ENCODE measurements at regions not wholly inside any gene's neighbourhood (a gene's known extent, or its start where the extent isn't known, plus 50 kb on each side); places are given as distances from the start of the nearest gene placed in this dataset.

DNA sequence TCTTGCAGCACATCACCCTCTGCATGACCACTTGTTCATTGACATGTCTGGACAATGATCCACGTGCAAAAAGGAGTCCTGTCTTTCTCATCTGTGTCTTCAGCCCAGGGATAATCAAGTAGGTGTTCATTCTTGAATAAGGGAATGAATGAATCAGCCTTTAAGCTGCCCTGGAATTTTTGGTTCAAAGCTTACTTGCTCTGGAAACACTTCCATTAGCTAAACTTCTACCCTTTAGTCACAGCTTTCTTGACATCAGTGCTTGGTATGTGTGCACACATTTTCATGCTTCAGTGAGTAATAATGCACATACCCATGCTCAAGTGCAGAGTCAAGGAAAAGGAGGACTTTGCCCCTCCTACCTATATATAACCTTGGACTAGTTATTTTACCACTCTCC is 103.0 kb upstream of the CDH13 start:
- peak in 2 of 8 experiments; percentile 56 to 68 for ATAC-seq (replicated peaks in 6 of 8)
- Histone ChIP-seq H3K4me3 (no peak overlapping the region), H3K27ac (no peak overlapping the region), H3K4me1 (replicated peaks in 1 of 2) (peaks cover 5 to 7% of the 10 kb centered on the region in 2 donors)
- 56 to 60% (median 60%) methylated on average over 1 of the region's 1 CpG; no CpG with 5 or more reads in 7 of the 10 experiments for WGBS, 10 experiments
- in situ Hi-C loops (cut with MboI; ENCODE audit: low pct_unique_long_range_greater_than_20kb in 2 of 9, low sequenced_read_pairs in 9 of 9, unreplicated experiment in 9 of 9): no loop called here

DNA sequence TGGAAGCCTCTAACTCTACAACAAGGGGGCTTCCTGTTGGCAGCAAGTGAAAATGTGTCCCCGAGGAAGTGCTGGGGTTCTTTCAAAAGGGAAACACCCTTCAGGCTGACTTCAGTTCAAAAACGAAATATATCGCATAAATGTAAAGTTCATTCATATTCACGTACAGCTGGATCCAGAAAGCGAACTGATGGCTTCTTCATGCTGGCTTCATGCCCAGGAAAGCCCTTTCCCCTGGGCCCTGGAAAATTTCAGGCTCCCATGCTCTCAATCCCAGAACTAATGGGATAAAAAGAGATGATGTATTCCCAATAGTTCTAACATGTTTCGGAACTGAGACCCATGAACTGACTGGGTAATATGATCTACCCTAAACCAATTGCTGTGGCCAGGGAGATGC is 104.7 kb upstream of the CDH13 start:
- Histone ChIP-seq H3K4me1 (replicated peaks in 1 of 2) (peaks cover 5 to 7% of the 10 kb centered on the region in 2 donors), H3K4me3 (no peak overlapping the region), H3K27ac (no peak overlapping the region)
- in situ Hi-C loops (cut with MboI; ENCODE audit: low pct_unique_long_range_greater_than_20kb in 2 of 9, low sequenced_read_pairs in 9 of 9, unreplicated experiment in 9 of 9): no loop called here
- WGBS, 10 experiments: 15 to 100% (median 76%) methylated on average over 1 to 5 of the region's 6 CpGs
- peak in 1 of 8 experiments; percentile 11 for ATAC-seq (replicated peaks in 6 of 8)

DNA sequence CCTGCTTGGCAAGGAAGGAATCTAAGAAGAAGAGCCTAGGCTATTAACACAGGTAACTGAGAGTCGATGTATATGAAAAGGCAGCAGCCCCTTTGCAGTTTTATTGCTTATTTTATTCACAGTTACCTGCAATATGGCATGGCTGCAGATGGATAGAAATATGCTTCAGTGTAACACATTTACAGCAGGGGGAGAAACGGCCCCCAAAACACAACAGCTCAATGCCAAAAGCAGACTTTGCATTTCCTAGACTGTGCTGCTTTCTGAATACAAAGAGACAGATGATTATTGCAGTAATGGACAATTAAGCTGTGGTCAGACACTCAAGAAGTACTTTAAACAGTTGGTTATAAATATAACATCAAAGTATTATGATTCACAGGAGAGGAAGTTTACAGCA is 108.0 kb upstream of the CDH13 start:
- peaks cover 5 to 7% of the 10 kb centered on the region in 2 donors for H3K4me1 ChIP-seq (replicated peaks in 1 of 2)
- in situ Hi-C loops (cut with MboI; ENCODE audit: low pct_unique_long_range_greater_than_20kb in 2 of 9, low sequenced_read_pairs in 9 of 9, unreplicated experiment in 9 of 9): no loop called here
- H3K4me3 ChIP-seq: no peak overlapping the region
- no peak overlapping the region for H3K27ac ChIP-seq
- ATAC-seq (replicated peaks in 6 of 8): no peak
- 0 to 100% (median 46%) methylated on average over 1 to 2 of the region's 2 CpGs for WGBS, 10 experiments

DNA sequence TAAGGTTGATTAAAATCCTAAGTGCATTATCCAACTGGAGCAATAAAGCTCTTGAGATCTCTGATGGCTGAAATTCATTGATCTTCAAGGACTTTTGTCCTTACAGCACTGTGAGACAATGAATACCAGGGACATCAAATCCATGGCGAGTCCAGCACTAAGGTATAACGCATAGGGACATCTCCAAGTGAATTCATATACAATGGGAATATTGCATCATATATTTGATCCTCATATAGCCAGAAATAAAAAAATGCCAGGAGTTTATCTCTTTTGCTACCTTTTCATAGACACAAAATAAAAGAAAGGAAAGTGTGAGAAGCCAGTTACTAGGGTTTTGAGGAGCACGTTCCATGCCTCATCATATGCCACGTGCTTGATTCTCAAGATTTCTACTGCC is 112.5 kb upstream of the CDH13 start:
- 18 to 100% (median 90%) methylated on average over 1 to 4 of the region's 4 CpGs; no CpG with 5 or more reads in 3 of the 10 experiments for WGBS, 10 experiments
- in situ Hi-C loops (cut with MboI; ENCODE audit: low pct_unique_long_range_greater_than_20kb in 2 of 9, low sequenced_read_pairs in 9 of 9, unreplicated experiment in 9 of 9): no loop called here
- ATAC-seq (replicated peaks in 6 of 8): no peak
- Histone ChIP-seq H3K4me3 (no peak overlapping the region), H3K27ac (no peak overlapping the region), H3K4me1 (replicated peaks in 1 of 2) (peaks cover 2 to 6% of the 10 kb centered on the region in 2 donors)

DNA sequence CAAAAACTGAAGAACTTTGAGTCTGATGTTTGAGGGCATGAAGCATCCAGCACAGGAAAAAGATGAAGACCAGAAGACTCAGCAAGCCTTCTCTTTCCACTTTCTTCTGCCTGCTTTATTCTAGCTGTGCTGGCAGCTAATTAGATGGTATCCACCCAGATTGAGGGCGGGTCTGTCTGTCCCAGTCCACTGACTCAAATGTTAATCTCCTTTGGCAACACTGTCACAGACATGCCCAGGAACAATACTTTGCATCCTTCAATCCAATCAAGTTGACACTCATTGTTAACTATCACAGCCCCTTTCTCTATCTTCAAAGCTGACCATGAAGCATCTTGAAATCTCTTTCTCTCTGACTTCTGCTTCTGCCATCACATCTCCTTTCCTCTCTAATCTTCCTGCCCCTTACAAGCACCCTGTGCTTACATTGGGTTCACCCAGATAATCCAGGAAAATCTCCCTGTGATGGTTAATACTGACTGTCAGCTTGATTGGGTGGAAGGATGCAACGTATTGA is 115.9 kb upstream of the CDH13 start:
- Histone ChIP-seq H3K4me1 (replicated peaks in 1 of 2) (peaks cover 2 to 6% of the 10 kb centered on the region in 2 donors), H3K4me3 (no peak overlapping the region), H3K27ac (no peak overlapping the region)
- WGBS, 10 experiments: 0 to 86% (median 40%) methylated on average over 1 to 2 of the region's 2 CpGs; no CpG with 5 or more reads in 1 of the 10 experiments
- in situ Hi-C loops (cut with MboI; ENCODE audit: low pct_unique_long_range_greater_than_20kb in 2 of 9, low sequenced_read_pairs in 9 of 9, unreplicated experiment in 9 of 9): no loop called here
- ATAC-seq (replicated peaks in 6 of 8): peak in 4 of 8 experiments; percentile 18 to 53 (median 47)

DNA sequence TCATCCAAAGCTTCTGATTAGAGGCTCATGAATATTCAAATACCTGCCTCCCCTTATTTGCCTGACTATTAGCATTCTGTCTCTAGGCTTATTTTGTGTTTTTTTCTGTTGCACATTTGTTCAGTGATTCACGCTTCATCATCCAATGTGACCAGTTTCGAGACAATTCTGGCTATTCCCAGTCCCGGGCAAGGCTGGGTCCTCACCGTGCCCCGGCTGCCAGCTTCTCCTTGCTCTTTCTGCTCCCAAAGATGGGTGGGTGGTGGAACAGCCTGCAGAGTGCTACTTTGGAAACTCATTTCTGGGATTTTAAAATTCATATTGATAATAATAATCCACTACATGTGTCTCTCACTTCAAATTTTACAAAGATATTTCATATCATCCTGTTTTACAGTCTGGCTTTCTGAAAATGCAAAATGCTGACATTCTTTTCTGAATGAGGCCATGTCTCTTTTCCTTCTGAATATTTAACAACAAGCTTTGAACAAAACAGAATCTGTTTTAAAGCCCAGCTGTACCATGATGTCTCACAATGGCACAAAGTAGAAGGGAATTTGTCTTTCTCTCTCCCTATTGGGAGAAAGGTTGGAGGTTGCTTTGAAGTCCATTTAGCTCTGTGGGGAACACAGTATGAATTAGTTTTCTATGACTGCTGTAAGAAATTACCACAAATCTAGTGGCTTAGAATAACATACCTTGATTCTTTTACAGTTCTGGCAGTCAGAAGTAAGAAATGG is 116.9 kb upstream of the CDH13 start:
- ATAC-seq (replicated peaks in 6 of 8): peak in 5 of 8 experiments; percentile 19 to 42 (median 31)
- WGBS, 10 experiments: 29 to 100% (median 92%) methylated on average over 1 to 5 of the region's 5 CpGs; no CpG with 5 or more reads in 2 of the 10 experiments
- Histone ChIP-seq H3K4me3 (no peak overlapping the region), H3K4me1 (replicated peaks in 1 of 2) (peaks cover 4 to 12% of the 10 kb centered on the region in 2 donors), H3K27ac (no peak overlapping the region)
- in situ Hi-C loops (cut with MboI; ENCODE audit: low pct_unique_long_range_greater_than_20kb in 2 of 9, low sequenced_read_pairs in 9 of 9, unreplicated experiment in 9 of 9): no loop called here

DNA sequence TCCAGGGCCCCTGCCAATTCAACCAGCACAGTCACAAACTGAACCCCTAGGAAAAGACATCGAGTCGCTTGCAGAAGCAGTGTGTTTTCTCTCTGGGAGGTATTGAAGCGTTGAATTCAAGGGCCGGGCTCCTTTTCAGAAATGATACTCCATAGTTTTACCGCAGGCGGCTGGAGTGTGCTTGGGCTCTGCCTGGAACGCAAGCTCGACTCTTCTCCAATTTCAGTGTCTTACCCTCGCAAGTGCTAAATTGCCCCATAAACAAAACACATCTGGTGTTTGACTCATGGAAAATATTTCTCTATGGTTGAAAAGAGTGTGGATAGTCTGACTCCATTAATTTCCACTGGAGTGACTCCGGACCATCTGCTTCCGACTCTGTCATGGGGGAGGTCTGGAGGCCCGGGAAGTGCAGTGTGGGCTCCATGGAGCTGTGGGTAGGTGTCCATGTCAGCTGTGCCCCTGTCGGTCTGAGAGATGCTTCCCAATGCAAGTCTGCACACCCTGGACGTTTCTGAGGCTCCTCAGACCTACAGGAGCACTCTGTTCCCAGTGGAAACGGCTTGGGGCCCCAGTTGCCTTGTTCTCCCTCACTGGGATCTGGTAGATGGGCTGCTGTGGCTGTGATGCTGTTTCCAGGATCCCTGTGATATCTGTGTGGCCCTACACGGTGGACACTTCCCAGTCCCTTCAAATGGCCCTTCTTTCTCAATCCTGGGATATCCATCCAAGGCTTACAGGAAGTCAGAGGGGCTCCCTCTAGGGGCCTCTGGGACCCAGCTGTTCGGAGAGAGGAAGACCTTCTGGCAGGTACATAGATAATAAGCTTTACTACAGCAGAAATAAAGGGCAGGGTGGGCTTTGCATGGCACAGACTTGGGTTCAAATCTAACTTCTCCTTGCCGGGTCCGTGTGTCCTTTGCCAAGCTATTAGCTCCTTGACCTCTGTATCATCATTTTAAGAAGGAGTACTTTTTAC is 119.8 kb upstream of the CDH13 start:
- H3K4me3 ChIP-seq: no peak overlapping the region
- peak in 5 of 8 experiments; percentile 14 to 65 (median 49) for ATAC-seq (replicated peaks in 6 of 8)
- H3K4me1 ChIP-seq (replicated peaks in 1 of 2): peaks cover 11 to 18% of the 10 kb centered on the region in 2 donors
- in situ Hi-C loops (cut with MboI; ENCODE audit: low pct_unique_long_range_greater_than_20kb in 2 of 9, low sequenced_read_pairs in 9 of 9, unreplicated experiment in 9 of 9): no loop called here
- 16 to 91% (median 86%) methylated on average over 1 to 11 of the region's 19 CpGs; no CpG with 5 or more reads in 2 of the 10 experiments for WGBS, 10 experiments
- no peak overlapping the region for H3K27ac ChIP-seq

DNA sequence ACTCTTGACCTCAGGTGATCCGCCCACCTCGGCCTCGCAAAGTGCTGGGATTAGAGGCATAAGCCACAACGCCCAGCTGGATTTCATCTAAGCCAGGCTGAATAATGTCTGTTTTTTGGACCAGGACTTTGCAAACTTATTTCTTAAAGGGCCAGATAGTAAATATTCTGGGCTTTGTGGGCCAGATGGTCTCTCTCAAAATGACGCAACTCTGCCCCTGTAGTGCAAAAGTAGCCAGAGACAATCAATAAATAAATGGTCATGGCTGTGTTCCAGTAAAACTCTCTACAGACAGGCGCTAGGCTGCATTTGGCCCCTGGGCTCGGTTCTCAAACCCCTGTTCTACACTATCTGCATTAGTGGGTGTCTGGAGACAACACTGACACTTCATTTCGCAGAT is 121.9 kb upstream of the CDH13 start:
- in situ Hi-C loops (cut with MboI; ENCODE audit: low pct_unique_long_range_greater_than_20kb in 2 of 9, low sequenced_read_pairs in 9 of 9, unreplicated experiment in 9 of 9): no loop called here
- Histone ChIP-seq H3K27ac (no peak overlapping the region), H3K4me1 (replicated peaks in 1 of 2) (peaks cover 9 to 13% of the 10 kb centered on the region in 2 donors), H3K4me3 (no peak overlapping the region)
- WGBS, 10 experiments: 20 to 100% (median 71%) methylated on average over 1 to 5 of the region's 8 CpGs
- ATAC-seq (replicated peaks in 6 of 8): no peak

DNA sequence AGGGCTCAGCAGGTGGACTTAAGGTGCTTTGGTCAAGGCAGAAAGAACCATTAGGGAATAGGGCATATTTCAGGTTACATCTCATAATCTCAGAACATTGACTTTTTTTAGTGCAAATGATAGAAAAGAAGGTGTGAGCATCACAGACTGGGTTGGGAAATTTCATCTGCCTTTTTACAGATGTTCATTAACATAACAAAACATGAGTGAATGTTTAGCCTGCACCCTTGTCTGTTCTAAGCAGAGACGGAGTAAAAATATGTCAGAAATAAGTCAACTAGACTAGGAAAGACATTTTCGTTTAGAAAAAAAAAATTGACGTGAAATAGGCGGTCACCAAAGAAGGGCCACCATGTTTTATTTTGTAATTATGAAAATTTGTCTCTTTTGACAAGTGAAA is 127.5 kb upstream of the CDH13 start:
- H3K4me3 ChIP-seq: no peak overlapping the region
- peak in 2 of 8 experiments; percentile 25 to 53 for ATAC-seq (replicated peaks in 6 of 8)
- peaks cover 31 to 32% of the 10 kb centered on the region in 2 donors for H3K4me1 ChIP-seq (replicated peaks in 1 of 2)
- H3K27ac ChIP-seq: no peak overlapping the region
- 16 to 60% (median 35%) methylated on average over 3 to 4 of the region's 4 CpGs; no CpG with 5 or more reads in 1 of the 10 experiments for WGBS, 10 experiments
- in situ Hi-C loops (cut with MboI; ENCODE audit: low pct_unique_long_range_greater_than_20kb in 2 of 9, low sequenced_read_pairs in 9 of 9, unreplicated experiment in 9 of 9): no loop called here

DNA sequence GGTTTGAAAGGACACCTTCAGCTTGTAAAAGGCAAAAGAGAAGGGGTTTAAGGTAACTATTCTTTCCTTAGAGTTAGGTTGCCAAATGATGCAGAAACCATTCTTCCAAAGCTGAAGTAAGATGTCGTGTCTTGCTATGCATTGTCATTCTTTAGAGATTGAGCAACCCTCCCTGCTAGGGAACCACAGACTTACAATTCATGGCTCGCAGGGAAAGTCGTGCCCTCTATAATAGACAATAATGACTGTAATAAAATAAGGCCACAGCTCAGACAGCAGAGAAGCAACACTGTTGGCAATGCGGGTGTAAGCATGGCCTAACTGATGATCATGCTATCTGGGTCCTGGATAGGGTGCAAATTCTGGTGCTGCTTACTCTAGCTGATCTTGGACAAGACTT is 129.6 kb upstream of the CDH13 start:
- 12 to 65% (median 30%) methylated on average over 1 to 3 of the region's 4 CpGs; no CpG with 5 or more reads in 2 of the 10 experiments for WGBS, 10 experiments
- in situ Hi-C loops (cut with MboI; ENCODE audit: low pct_unique_long_range_greater_than_20kb in 2 of 9, low sequenced_read_pairs in 9 of 9, unreplicated experiment in 9 of 9): no loop called here
- ATAC-seq (replicated peaks in 6 of 8): peak in 4 of 8 experiments; percentile 36 to 85 (median 50)
- Histone ChIP-seq H3K27ac (no peak overlapping the region), H3K4me1 (replicated peaks in 1 of 2) (peaks cover 25 to 26% of the 10 kb centered on the region in 2 donors), H3K4me3 (no peak overlapping the region)

DNA sequence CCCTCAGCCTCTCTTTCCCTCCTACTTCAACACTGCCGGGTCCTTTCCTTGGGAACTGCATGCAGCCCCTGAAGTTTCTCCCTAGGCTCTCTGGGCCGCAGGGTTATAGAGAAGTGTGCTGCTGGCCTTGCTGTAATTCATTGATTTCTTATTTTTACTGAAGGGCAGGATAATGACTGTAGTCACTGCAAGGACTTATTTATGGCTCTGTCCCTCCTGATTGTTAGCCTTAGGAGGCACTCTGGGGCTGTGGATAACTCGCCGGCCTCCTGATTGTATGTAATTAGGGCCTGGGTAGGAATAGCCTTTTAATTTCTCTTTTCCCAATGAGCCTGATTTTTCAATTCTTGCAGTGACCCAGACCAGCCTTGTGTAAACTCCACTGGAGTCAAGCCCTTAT is 138.3 kb upstream of the CDH13 start:
- Histone ChIP-seq H3K27ac (peak overlapping the region; percentile 23 to 50), H3K4me3 (no peak overlapping the region), H3K4me1 (replicated peaks in 1 of 2) (peaks cover 22 to 29% of the 10 kb centered on the region in 2 donors)
- peak in 5 of 8 experiments; percentile 91 to 97 (median 94) for ATAC-seq (replicated peaks in 6 of 8)
- in situ Hi-C loops (cut with MboI; ENCODE audit: low pct_unique_long_range_greater_than_20kb in 2 of 9, low sequenced_read_pairs in 9 of 9, unreplicated experiment in 9 of 9): no loop called here
- WGBS, 10 experiments: 0 to 80% (median 25%) methylated on average over 2 to 3 of the region's 4 CpGs; no CpG with 5 or more reads in 3 of the 10 experiments

DNA sequence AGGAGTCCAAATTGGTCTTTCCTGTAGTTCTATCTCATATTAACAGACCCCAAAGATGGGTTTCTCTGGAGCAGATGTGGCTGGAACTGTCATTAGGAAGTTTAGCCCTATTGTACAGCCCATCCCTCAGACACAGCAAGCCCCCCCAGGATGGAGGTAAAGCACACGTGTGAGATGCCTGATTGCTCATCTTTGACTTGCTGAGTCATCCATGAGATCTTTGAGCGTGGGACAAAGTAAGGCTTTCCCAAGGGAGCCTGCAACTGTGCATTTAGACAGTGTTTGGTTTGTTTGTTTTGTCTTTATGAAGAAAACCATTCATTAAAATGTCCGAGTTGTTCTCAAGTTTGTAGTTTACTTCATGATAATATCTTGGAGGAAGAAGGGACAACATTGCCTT is 145.3 kb upstream of the CDH13 start:
- Histone ChIP-seq H3K27ac (no peak overlapping the region), H3K4me1 (replicated peaks in 1 of 2) (peaks cover 6 to 10% of the 10 kb centered on the region in 2 donors), H3K4me3 (no peak overlapping the region)
- 0 to 83% (median 43%) methylated on average over 1 to 3 of the region's 3 CpGs; no CpG with 5 or more reads in 2 of the 10 experiments for WGBS, 10 experiments
- peak in 5 of 8 experiments; percentile 35 to 73 (median 53) for ATAC-seq (replicated peaks in 6 of 8)
- in situ Hi-C loops (cut with MboI; ENCODE audit: low pct_unique_long_range_greater_than_20kb in 2 of 9, low sequenced_read_pairs in 9 of 9, unreplicated experiment in 9 of 9): no loop called here

All from motor neuron (in vitro differentiated cells).